ENCODE measurements at regions not wholly inside any gene's neighbourhood (a gene's known extent, or its start where the extent isn't known, plus 50 kb on each side); places are given as distances from the start of the nearest gene placed in this dataset.
A peak's percentile ranks its signal among the peaks of the same experiment; 100 is the strongest.

DNA sequence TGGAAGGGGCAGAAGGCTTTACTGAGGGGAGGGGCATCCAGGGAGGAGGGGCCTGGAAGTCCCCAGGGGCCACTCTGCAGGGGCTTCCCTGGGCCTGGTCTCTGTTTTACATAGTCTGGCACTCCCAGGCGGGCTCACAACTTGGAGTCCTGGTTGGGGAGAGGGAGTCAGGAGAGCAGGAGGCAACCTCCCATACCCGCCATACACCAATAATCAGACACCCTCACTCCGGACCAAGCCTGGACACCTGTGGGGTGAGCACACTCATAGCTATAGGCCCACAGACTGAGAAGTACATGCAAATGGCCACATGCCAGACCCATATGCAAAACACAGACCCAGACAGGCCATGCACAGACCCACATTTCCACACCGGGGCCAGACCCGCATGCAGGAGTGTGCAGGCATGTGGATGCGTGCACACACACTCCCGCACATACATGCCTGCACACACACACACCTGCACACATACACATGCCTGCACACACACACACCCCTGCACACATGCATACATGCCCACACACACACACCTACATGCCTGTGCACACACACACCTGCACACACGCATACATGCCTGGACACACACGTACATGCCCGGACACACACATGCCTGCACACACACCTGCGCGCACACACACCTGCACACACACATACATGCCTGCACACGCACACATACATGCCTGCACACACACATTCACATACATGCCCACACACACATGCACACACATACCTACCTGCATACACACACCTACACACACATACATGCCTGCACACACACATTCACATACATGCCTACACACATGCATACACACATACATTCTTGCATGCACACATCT is 89.5 kb upstream of the RUNX3 start:
- Histone ChIP-seq H3K9ac (ENCODE audit: extremely low read depth, insufficient read length, low read length) (no peak overlapping the region), H3K9me3 (ENCODE audit: control insufficient read depth, low read depth, low read length) (no peaks in the 10 kb centered on the region), H2BK20ac (ENCODE audit: low read depth, low read length, poor library complexity, severe bottlenecking) (no peak overlapping the region), H2AK5ac (ENCODE audit: insufficient read length, low read length) (no peak overlapping the region), H3K27ac (ENCODE audit: insufficient read length, low read depth, low read length) (no peak overlapping the region), H4K91ac (ENCODE audit: insufficient read length, low read depth, low read length) (no peak overlapping the region), H3K56ac (ENCODE audit: insufficient read length, low read depth, low read length) (no peak overlapping the region), H2BK120ac (ENCODE audit: low read depth, low read length, poor library complexity, severe bottlenecking) (no peak overlapping the region), H3K18ac (ENCODE audit: insufficient read length, low read depth, low read length) (no peak overlapping the region), H4K8ac (replicated peaks; ENCODE audit: insufficient read length, low read depth, low read length) (no peak overlapping the region), H4K5ac (ENCODE audit: insufficient read length, low read depth, low read length) (no peak overlapping the region), H2BK12ac (ENCODE audit: insufficient read length, low read depth, low read length) (no peak overlapping the region), H3K27me3 (ENCODE audit: insufficient read depth, low read length) (no peaks in the 10 kb centered on the region), H3K79me2 (ENCODE audit: insufficient read depth, low read length) (no peaks in the 10 kb centered on the region), H3K23ac (ENCODE audit: insufficient read length, low read depth, low read length) (no peak overlapping the region), H3K4me2 (ENCODE audit: insufficient read depth, insufficient read length, low read length) (no peak overlapping the region), H2BK5ac (ENCODE audit: insufficient read length, low read length) (no peak overlapping the region), H3T11ph (ENCODE audit: low read length) (no peak overlapping the region), H3K23me2 (ENCODE audit: insufficient read length, low read depth, low read length, poor library complexity, severe bottlenecking) (no peaks in the 10 kb centered on the region), H2AFZ (ENCODE audit: low read length) (no peak overlapping the region), H3K4me1 (ENCODE audit: insufficient read depth, low read length) (no peaks in the 10 kb centered on the region), H2BK15ac (ENCODE audit: low read depth, low read length) (no peak overlapping the region), H4K20me1 (ENCODE audit: control insufficient read depth, insufficient read depth, insufficient read length) (no peaks in the 10 kb centered on the region), H3K14ac (ENCODE audit: insufficient read depth, low read length) (no peak overlapping the region), H3K79me1 (ENCODE audit: insufficient read depth, low read depth, low read length, poor library complexity, severe bottlenecking) (no peaks in the 10 kb centered on the region), H3K4ac (ENCODE audit: low read depth, low read length) (no peak overlapping the region)
- TF ChIP-seq, protein P1, sequence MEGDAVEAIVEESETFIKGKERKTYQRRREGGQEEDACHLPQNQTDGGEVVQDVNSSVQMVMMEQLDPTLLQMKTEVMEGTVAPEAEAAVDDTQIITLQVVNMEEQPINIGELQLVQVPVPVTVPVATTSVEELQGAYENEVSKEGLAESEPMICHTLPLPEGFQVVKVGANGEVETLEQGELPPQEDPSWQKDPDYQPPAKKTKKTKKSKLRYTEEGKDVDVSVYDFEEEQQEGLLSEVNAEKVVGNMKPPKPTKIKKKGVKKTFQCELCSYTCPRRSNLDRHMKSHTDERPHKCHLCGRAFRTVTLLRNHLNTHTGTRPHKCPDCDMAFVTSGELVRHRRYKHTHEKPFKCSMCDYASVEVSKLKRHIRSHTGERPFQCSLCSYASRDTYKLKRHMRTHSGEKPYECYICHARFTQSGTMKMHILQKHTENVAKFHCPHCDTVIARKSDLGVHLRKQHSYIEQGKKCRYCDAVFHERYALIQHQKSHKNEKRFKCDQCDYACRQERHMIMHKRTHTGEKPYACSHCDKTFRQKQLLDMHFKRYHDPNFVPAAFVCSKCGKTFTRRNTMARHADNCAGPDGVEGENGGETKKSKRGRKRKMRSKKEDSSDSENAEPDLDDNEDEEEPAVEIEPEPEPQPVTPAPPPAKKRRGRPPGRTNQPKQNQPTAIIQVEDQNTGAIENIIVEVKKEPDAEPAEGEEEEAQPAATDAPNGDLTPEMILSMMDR (conservative IDR thresholded peaks at IDR 0.05) = no peak
- Mint-ChIP-seq H3K27me3 (ENCODE audit: low read depth) (no peaks in the 10 kb centered on the region), H3K4me1 (peaks cover 14 to 23% of the 10 kb centered on the region in 2 experiments), H3K9me3 (peaks cover 0 to 6% of the 10 kb centered on the region in 2 experiments; a peak in 2 of 5 replicates), H3K4me3 (no peak overlapping the region; a peak in 1 of 5 replicates), H3K36me3 (ENCODE audit: insufficient read depth in 1 of 3, low read depth in 3 of 3) (no peaks in the 10 kb centered on the region; a peak in 1 of 7 replicates), H3K27ac (peak overlapping the region in 1 of 3 experiments; percentile 41; a peak in 2 of 7 replicates)
- WGBS (ENCODE audit: extremely low coverage, insufficient read length, low lambda C conversion rate) = no CpG with 5 or more reads among the region's 13 CpGs
- peak; percentile 40 for DNase-seq

All from H9 (cell line).